Type B pancreatic cell (in vitro differentiated cells): ENCODE measurements at regions not wholly inside any gene's neighbourhood (a gene's known extent, or its start where the extent isn't known, plus 50 kb on each side); places are given as distances from the start of the nearest gene placed in this dataset.

Source experiments
- DNase-seq: peaks from one replicate; pipeline ENCODE4 v3.0.0; 2021; ENCODE audit warnings: mixed read lengths; ENCODE audit not compliant: unreplicated experiment; ENCODE audit errors: extremely low spot score
- H3K27ac Mint-ChIP-seq: 2 replicates; pipeline ENCODE4 v1.8.0; 2021; ENCODE audit warnings: mild to moderate bottlenecking, mixed read lengths
- H3K27me3 Mint-ChIP-seq: 2 replicates; pipeline ENCODE4 v1.8.0; 2021; ENCODE audit warnings: mixed read lengths
- H3K36me3 Mint-ChIP-seq: 2 replicates; pipeline ENCODE4 v1.8.0; 2021; ENCODE audit warnings: mixed read lengths
- H3K4me1 Mint-ChIP-seq: one replicate; pipeline ENCODE4 v1.8.0; 2021; ENCODE audit warnings: mixed read lengths; ENCODE audit not compliant: unreplicated experiment
- H3K4me3 Mint-ChIP-seq: 2 replicates; pipeline ENCODE4 v1.8.0; 2021; ENCODE audit warnings: mild to moderate bottlenecking, mixed read lengths
- H3K9me3 Mint-ChIP-seq: 2 replicates; pipeline ENCODE4 v1.8.0; 2021; ENCODE audit warnings: mixed read lengths
- CTCF ChIP-seq: fragments of 200-600 bp; sonication (generic); conservative IDR thresholded peaks from 2 replicates; pipeline ENCODE4 v1.5.0; 2021; ENCODE audit warnings: antibody characterized with exemption, mild to moderate bottlenecking

DNA sequence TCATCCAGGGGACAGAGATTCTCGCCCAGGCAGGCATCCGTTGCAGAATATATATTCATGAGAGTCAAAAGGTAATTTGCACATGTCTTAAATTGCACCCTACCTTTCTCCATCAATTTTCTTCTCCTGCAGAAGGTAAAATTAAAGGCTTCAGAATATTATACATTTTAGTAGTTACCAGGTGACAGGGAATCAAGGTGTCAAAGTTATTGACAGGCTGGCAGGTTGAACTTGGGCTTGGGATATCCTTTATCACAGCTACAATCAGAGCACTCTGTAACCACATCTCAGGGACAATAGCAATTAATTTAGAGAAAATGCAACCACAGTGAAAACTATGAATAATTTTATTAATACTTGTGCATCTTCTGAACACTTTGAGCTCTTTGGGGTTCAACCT, 66.9 kb upstream of the GSC start:
- Mint-ChIP-seq H3K27me3 (peaks cover 5% of the 10 kb centered on the region), H3K9me3 (peaks cover 10% of the 10 kb centered on the region)
- no peak for TF ChIP-seq CTCF

GRCh38 chr14:94833633-94834032, 63.7 kb upstream of the GSC start:
- Mint-ChIP-seq H3K9me3 (peaks cover 4% of the 10 kb centered on the region), H3K4me1 (no peaks in the 10 kb centered on the region), H3K27me3 (peaks cover 5% of the 10 kb centered on the region), H3K27ac (no peak overlapping the region), H3K36me3 (no peaks in the 10 kb centered on the region), H3K4me3 (no peak overlapping the region)
- TF ChIP-seq CTCF, result no peak
- DNase-seq, result no peak

More for the DNA sequence above, 66.9 kb upstream of the GSC start:
- H3K27ac Mint-ChIP-seq, result no peak overlapping the region
- no peaks in the 10 kb centered on the region for H3K36me3 Mint-ChIP-seq
- DNase-seq, result no peak
- H3K4me1 Mint-ChIP-seq, result no peaks in the 10 kb centered on the region
- no peak overlapping the region for H3K4me3 Mint-ChIP-seq

GRCh38 chr14:94831085-94831484, 61.2 kb upstream of the GSC start:
- H3K9me3 Mint-ChIP-seq, result peaks cover 4% of the 10 kb centered on the region
- H3K27ac Mint-ChIP-seq, result no peak overlapping the region
- no peaks in the 10 kb centered on the region for H3K4me1 Mint-ChIP-seq
- no peak for TF ChIP-seq CTCF
- no peak for DNase-seq
- H3K4me3 Mint-ChIP-seq, result no peak overlapping the region
- peaks cover 9% of the 10 kb centered on the region for H3K27me3 Mint-ChIP-seq
- no peaks in the 10 kb centered on the region for H3K36me3 Mint-ChIP-seq

DNA sequence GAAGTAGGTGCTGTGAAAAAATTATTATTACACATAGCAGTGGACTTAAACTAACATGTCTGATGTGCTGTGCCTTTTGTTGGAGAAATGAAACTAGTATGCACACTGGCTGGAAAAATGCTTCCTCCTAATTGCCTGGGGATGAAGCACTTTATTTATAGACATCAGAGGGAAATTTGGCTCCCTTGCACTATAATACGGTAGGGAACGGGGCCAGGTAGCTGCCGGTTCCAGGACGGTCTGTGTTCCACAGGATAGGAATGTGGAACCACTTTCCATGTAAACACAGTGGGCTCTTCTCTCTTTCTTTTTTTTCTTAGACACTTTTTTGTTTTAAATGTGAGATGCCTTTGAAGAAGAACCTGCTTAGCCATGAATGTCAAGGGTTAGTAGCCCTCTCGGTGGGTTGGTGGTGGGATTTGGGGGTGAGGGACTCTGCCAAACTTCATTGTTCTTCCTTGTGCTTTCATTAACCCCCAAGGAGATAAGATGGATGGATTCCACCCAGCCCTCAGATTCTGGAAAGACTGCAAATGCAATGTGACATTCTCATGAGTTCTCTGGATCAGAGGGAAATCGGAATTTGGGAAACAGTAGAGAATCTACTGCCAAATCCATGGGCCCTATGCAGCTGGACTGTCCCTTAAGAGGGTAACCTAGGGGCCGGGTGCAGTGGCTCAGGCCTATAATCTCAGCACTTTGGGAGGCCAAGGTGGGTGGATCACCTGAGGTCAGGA, 58.0 kb upstream of the GSC start:
- Mint-ChIP-seq H3K4me1 (no peaks in the 10 kb centered on the region), H3K36me3 (no peaks in the 10 kb centered on the region), H3K27ac (no peak overlapping the region), H3K27me3 (peaks cover 20% of the 10 kb centered on the region), H3K4me3 (no peak overlapping the region), H3K9me3 (peaks cover 4% of the 10 kb centered on the region)
- TF ChIP-seq CTCF, result no peak
- DNase-seq, result no peak

DNA sequence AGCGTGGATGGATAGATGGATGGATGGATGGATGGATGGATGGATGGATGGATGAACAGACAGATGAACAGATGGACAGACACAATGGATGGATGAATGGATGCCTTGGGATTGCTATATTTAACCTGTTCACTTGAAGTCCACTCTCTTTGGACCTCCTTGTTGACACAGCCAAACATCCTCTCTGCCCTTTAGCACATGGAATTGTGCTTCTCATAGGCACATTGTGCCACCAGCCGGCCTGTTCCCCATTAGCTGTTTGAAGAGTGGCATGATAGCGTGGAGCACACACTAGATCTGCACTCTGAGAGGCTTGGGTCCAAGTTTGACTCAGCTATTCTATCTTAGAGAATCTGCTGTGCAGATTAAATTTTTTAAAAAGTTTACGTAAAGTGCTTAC, 56.9 kb upstream of the GSC start:
- Mint-ChIP-seq H3K9me3 (peaks cover 4% of the 10 kb centered on the region), H3K4me1 (no peaks in the 10 kb centered on the region)
- DNase-seq, result no peak

More for the DNA sequence above, 56.9 kb upstream of the GSC start:
- Mint-ChIP-seq H3K4me3 (no peak overlapping the region), H3K36me3 (no peaks in the 10 kb centered on the region), H3K27ac (no peak overlapping the region), H3K27me3 (peaks cover 21% of the 10 kb centered on the region)
- TF ChIP-seq CTCF, result no peak
